ENCODE measurements at regions not wholly inside any gene's neighbourhood (a gene's known extent, or its start where the extent isn't known, plus 50 kb on each side); places are given as distances from the start of the nearest gene placed in this dataset.

DNA sequence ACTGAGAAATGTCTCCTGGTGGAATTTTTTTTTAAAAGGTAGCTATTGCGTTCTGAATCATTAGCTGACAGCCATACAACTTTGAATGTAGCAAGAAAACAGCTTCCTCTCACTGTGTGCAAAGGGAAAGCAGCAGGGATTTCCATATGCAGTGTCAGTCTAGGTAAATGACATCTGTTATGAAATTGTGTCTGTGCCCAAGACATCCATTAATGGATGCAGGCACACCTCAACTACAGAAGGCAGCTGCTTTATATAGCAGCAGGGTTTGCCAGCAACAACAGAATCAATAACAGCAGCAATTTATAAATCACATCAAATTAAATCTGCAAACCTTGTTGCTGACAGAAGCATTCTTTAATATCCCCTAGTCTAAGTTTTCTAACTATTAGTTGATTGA is 745.3 kb upstream of the RAG2 start:
- no peaks in the 10 kb centered on the region for H3K36me3 ChIP-seq (replicated peaks in 1 of 2; ENCODE audit: control insufficient read depth in 1 of 2, insufficient read depth in 2 of 2, low read length in 2 of 2)
- H2AFZ ChIP-seq (ENCODE audit: insufficient read depth, low read depth, low read length, poor library complexity, severe bottlenecking): no peak overlapping the region
- H3K4me3 ChIP-seq (replicated peaks in 1 of 3; ENCODE audit: low read depth in 2 of 3, low read length in 3 of 3): no peak overlapping the region
- no peaks in the 10 kb centered on the region for H3K79me2 ChIP-seq (ENCODE audit: insufficient read depth, low read length)
- H3K4me3 Mint-ChIP-seq: no peak overlapping the region
- H3K4me1 ChIP-seq (ENCODE audit: control insufficient read depth in 1 of 2, insufficient read depth in 2 of 2, low read length in 2 of 2): no peaks in the 10 kb centered on the region
- H3K36me3 Mint-ChIP-seq: no peaks in the 10 kb centered on the region
- no peak overlapping the region for H3K9ac ChIP-seq (ENCODE audit: insufficient read depth, low read length, poor library complexity, severe bottlenecking)
- H3K27me3 ChIP-seq (ENCODE audit: control insufficient read depth in 2 of 2, insufficient read depth in 2 of 2, low read length in 2 of 2): no peaks in the 10 kb centered on the region
- WGBS (ENCODE audit: insufficient coverage): no CpG with 5 or more reads among the region's 1 CpG
- H3K4me2 ChIP-seq (replicated peaks; ENCODE audit: extremely low read depth, low read length, poor library complexity, severe bottlenecking): no peak overlapping the region
- H3K27me3 Mint-ChIP-seq (ENCODE audit: low read depth in 3 of 3): peaks cover 0 to 2% (median 0%) of the 10 kb centered on the region in 3 donors
- TF ChIP-seq, protein P1, sequence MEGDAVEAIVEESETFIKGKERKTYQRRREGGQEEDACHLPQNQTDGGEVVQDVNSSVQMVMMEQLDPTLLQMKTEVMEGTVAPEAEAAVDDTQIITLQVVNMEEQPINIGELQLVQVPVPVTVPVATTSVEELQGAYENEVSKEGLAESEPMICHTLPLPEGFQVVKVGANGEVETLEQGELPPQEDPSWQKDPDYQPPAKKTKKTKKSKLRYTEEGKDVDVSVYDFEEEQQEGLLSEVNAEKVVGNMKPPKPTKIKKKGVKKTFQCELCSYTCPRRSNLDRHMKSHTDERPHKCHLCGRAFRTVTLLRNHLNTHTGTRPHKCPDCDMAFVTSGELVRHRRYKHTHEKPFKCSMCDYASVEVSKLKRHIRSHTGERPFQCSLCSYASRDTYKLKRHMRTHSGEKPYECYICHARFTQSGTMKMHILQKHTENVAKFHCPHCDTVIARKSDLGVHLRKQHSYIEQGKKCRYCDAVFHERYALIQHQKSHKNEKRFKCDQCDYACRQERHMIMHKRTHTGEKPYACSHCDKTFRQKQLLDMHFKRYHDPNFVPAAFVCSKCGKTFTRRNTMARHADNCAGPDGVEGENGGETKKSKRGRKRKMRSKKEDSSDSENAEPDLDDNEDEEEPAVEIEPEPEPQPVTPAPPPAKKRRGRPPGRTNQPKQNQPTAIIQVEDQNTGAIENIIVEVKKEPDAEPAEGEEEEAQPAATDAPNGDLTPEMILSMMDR (IDR thresholded peaks at IDR 0.05): no peak
- DNase-seq: no peak
- H3K27ac Mint-ChIP-seq: no peak overlapping the region
- H3K27ac ChIP-seq (ENCODE audit: low read depth in 1 of 2, low read length in 2 of 2): no peak overlapping the region
- H3K4me1 Mint-ChIP-seq: no peaks in the 10 kb centered on the region
- H3K9me3 ChIP-seq (replicated peaks in 1 of 2; ENCODE audit: control insufficient read depth in 1 of 2, insufficient read depth in 1 of 2, low read length in 2 of 2): no peaks in the 10 kb centered on the region
- H4K20me1 ChIP-seq (ENCODE audit: insufficient read depth, low read length): no peaks in the 10 kb centered on the region
- intact Hi-C loops (cut with micrococcal nuclease): no loop called here
- H3K9me3 Mint-ChIP-seq: peaks cover 0 to 8% (median 2%) of the 10 kb centered on the region in 7 donors

DNA sequence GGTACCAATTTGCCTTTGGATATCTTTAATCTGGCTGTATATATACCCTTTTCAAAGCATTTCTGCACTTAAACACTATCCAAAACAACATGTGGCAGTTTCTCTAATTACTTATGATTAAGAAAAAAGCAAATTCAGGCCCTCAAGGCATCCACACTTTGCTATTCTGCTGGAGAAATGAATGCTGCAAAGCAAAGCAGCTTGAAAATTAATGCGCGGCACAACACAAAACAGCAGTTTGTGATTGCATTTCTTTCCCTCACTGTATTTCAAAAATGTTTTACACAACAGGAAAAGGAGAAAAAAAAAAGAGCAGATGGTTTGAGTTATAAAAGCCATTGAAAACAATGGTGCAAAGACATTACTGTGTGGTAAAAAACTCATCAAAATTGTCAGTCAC is 738.4 kb upstream of the RAG2 start:
- no peak overlapping the region for H3K4me3 ChIP-seq (replicated peaks in 1 of 3; ENCODE audit: low read depth in 2 of 3, low read length in 3 of 3)
- no peaks in the 10 kb centered on the region for H3K36me3 ChIP-seq (replicated peaks in 1 of 2; ENCODE audit: control insufficient read depth in 1 of 2, insufficient read depth in 2 of 2, low read length in 2 of 2)
- H3K4me1 ChIP-seq (ENCODE audit: control insufficient read depth in 1 of 2, insufficient read depth in 2 of 2, low read length in 2 of 2): no peaks in the 10 kb centered on the region
- no peaks in the 10 kb centered on the region for H3K4me1 Mint-ChIP-seq
- intact Hi-C loops (cut with micrococcal nuclease): no loop called here
- H3K27ac Mint-ChIP-seq: no peak overlapping the region
- H3K27me3 ChIP-seq (ENCODE audit: control insufficient read depth in 2 of 2, insufficient read depth in 2 of 2, low read length in 2 of 2): no peaks in the 10 kb centered on the region
- H3K36me3 Mint-ChIP-seq: no peaks in the 10 kb centered on the region
- WGBS (ENCODE audit: insufficient coverage): no CpG with 5 or more reads among the region's 2 CpGs
- H3K4me3 Mint-ChIP-seq: no peak overlapping the region
- H3K4me2 ChIP-seq (replicated peaks; ENCODE audit: extremely low read depth, low read length, poor library complexity, severe bottlenecking): no peak overlapping the region
- no peak for DNase-seq
- H2AFZ ChIP-seq (ENCODE audit: insufficient read depth, low read depth, low read length, poor library complexity, severe bottlenecking): no peak overlapping the region
- peaks cover 0 to 8% (median 3%) of the 10 kb centered on the region in 7 donors for H3K9me3 Mint-ChIP-seq
- H4K20me1 ChIP-seq (ENCODE audit: insufficient read depth, low read length): no peaks in the 10 kb centered on the region
- TF ChIP-seq, protein P1 (IDR thresholded peaks at IDR 0.05): no peak
- no peak overlapping the region for H3K27ac ChIP-seq (ENCODE audit: low read depth in 1 of 2, low read length in 2 of 2)
- H3K9me3 ChIP-seq (replicated peaks in 1 of 2; ENCODE audit: control insufficient read depth in 1 of 2, insufficient read depth in 1 of 2, low read length in 2 of 2): no peaks in the 10 kb centered on the region
- no peaks in the 10 kb centered on the region for H3K79me2 ChIP-seq (ENCODE audit: insufficient read depth, low read length)
- H3K27me3 Mint-ChIP-seq (ENCODE audit: low read depth in 3 of 3): peaks cover 0 to 2% (median 0%) of the 10 kb centered on the region in 3 donors
- no peak overlapping the region for H3K9ac ChIP-seq (ENCODE audit: insufficient read depth, low read length, poor library complexity, severe bottlenecking)
